ENCODE measurements at regions not wholly inside any gene's neighbourhood (a gene's known extent, or its start where the extent isn't known, plus 50 kb on each side); places are given as distances from the start of the nearest gene placed in this dataset.
"Not testable (repeated sequence)": the region's sequence is repeated elsewhere in the genome, so short reads cannot be mapped to it uniquely, and the experiment has no call there.

GRCh38 chr3:102688556-102688930 lies 253.7 kb downstream of the ZPLD1 start:
- no peak for DNase-seq

- DNase-seq, result no peak
Measured at GRCh38 chr3:102691507-102691906, 256.7 kb downstream of the ZPLD1 start.

- DNase-seq, result no peak
Measured at GRCh38 chr3:102699104-102699818, 264.4 kb downstream of the ZPLD1 start.

GRCh38 chr3:102699819-102700140 lies 265.0 kb downstream of the ZPLD1 start:
- no peak for DNase-seq

- no peak for DNase-seq
Measured at GRCh38 chr3:102712896-102713295, 278.1 kb downstream of the ZPLD1 start.

- DNase-seq, result no peak
Measured at GRCh38 chr3:102714567-102714966, 279.8 kb downstream of the ZPLD1 start.

- DNase-seq, result no peak
Measured at GRCh38 chr3:102715030-102715697, 280.3 kb downstream of the ZPLD1 start.

- DNase-seq, result no peak
Measured at GRCh38 chr3:102718651-102719050, 283.8 kb downstream of the ZPLD1 start.

- no peak for DNase-seq
Measured at GRCh38 chr3:102722317-102722716, 287.5 kb downstream of the ZPLD1 start.

GRCh38 chr3:102727340-102727739 lies 292.5 kb downstream of the ZPLD1 start:
- DNase-seq, result no peak

- not testable (repeated sequence) for DNase-seq
Measured at GRCh38 chr3:102732581-102732980, 297.8 kb downstream of the ZPLD1 start.

GRCh38 chr3:102733791-102734563 lies 299.2 kb downstream of the ZPLD1 start:
- no peak for DNase-seq

GRCh38 chr3:102735311-102735710 lies 300.5 kb downstream of the ZPLD1 start:
- DNase-seq, result no peak

GRCh38 chr3:102736288-102736974 lies 301.6 kb downstream of the ZPLD1 start:
- no peak for DNase-seq

- no peak for DNase-seq
Measured at GRCh38 chr3:102736975-102737304, 302.1 kb downstream of the ZPLD1 start.

- no peak for DNase-seq
Measured at GRCh38 chr3:102737353-102737752, 302.5 kb downstream of the ZPLD1 start.

- DNase-seq, result no peak
Measured at GRCh38 chr3:102741105-102741504, 306.3 kb downstream of the ZPLD1 start.

GRCh38 chr3:102741694-102742093 lies 306.9 kb downstream of the ZPLD1 start:
- no peak for DNase-seq

- DNase-seq, result no peak
Measured at GRCh38 chr3:102745881-102746280, 311.1 kb downstream of the ZPLD1 start.

GRCh38 chr3:102747611-102748010 lies 312.8 kb downstream of the ZPLD1 start:
- DNase-seq, result no peak

GRCh38 chr3:102748646-102749045 lies 313.8 kb downstream of the ZPLD1 start:
- DNase-seq, result no peak

- no peak for DNase-seq
Measured at GRCh38 chr3:102750322-102750721, 315.5 kb downstream of the ZPLD1 start.

- no peak for DNase-seq
Measured at GRCh38 chr3:102753901-102754300, 319.1 kb downstream of the ZPLD1 start.

GRCh38 chr3:102756706-102757105 lies 321.9 kb downstream of the ZPLD1 start:
- DNase-seq, result no peak
